Prostate gland (tissue), 2 donors: ENCODE measurements at regions not wholly inside any gene's neighbourhood (a gene's known extent, or its start where the extent isn't known, plus 50 kb on each side); places are given as distances from the start of the nearest gene placed in this dataset.

Source experiments
- DNase-seq: peaks from one replicate; pipeline ENCODE4 v3.0.0-alpha.2; 2019; ENCODE audit warnings: low spot score
- H3K27ac ChIP-seq, 2 donors: fragments of 200-600 bp; sonication (generic); 2 replicates each; pipeline ENCODE4 v1.5.1; 2017 to 2019
- H3K27me3 ChIP-seq: fragments of 200-600 bp; sonication (generic); replicated peaks from 2 replicates; pipeline ENCODE4 v1.5.1; 2019; ENCODE audit not compliant: insufficient read depth
- H3K36me3 ChIP-seq, 2 donors: fragments of 200-600 bp; sonication (generic); 1 replicate in 1 of 2; 2 replicates in 1 of 2; pipeline versions ENCODE4 v1.5.1 to v1.8.1; 2017 to 2019
- H3K4me1 ChIP-seq: fragments of 200-600 bp; sonication (generic); replicated peaks from 2 replicates; pipeline ENCODE4 v1.5.1; 2019
- H3K4me3 ChIP-seq, 2 donors: fragments of 200-600 bp; sonication (generic); 2 replicates each; pipeline ENCODE4 v1.5.1; 2017 to 2019
- H3K9me3 ChIP-seq: fragments of 200-600 bp; sonication (generic); 2 replicates; pipeline ENCODE4 v1.5.1; 2017
- POLR2A ChIP-seq: fragments of 450-650 bp; IDR thresholded peaks from one replicate; pipeline ENCODE4 v1.6.1; 2016; ENCODE audit warnings: antibody characterized with exemption, mild to moderate bottlenecking
- POLR2AphosphoS5 ChIP-seq: sonication (generic); formaldehyde crosslinking; IDR thresholded peaks from one replicate; pipeline ENCODE4 v1.6.1; 2017; ENCODE audit warnings: antibody characterized with exemption
- WGBS: methylation state at CpG from one replicate; pipeline ENCODE4 v1.1.5; 2018; 5-methylcytosine and 5-hydroxymethylcytosine counted together
- intact Hi-C: fragments of 100-400 bp; cut with DNase I; formaldehyde crosslinking; loops from one replicate; pipeline ENCODE4 v1.14.2; 2022
- TF ChIP-seq, protein P1 (sequence below), 4 experiments: fragments of 200-600 bp in 2 of 4; fragments of 450-650 bp in 2 of 4; sonication (generic) in 2 of 4; IDR thresholded peaks; 1 replicate in 3 of 4; 2 replicates in 1 of 4; pipeline ENCODE4 v1.5.1; 2016 to 2019; ENCODE audit warnings: antibody characterized with exemption in 4 of 4, mild to moderate bottlenecking in 2 of 4, moderate library complexity in 2 of 4

DNA sequence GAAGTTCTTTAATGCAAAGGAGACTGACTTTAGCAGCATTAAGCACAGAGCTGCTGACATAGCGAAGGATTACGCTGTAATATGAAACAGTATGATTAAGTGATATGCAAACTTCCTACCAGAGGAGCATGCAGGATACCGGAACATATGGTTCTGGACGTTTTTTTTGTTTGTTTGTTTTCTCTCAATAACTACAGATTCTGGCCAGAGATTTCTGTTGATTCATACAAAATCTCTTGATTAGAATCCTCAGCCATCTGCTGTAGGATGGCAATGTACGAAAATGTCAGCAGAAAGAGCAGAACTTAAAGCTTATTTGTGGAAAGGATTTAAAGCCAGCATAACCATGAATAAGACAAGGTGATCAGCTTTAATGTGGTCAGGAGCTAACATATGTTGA lies 970.7 kb downstream of the KCNT2 start:
- Histone ChIP-seq H3K4me1 (no peaks in the 10 kb centered on the region), H3K27me3 (no peaks in the 10 kb centered on the region), H3K4me3 (no peak overlapping the region), H3K36me3 (no peaks in the 10 kb centered on the region), H3K9me3 (no peaks in the 10 kb centered on the region), H3K27ac (no peak overlapping the region)
- DNase-seq = no peak
- intact Hi-C loops = no loop called here
- 41% methylated on average over 5 of the region's 5 CpGs for WGBS
- TF ChIP-seq, protein P1, sequence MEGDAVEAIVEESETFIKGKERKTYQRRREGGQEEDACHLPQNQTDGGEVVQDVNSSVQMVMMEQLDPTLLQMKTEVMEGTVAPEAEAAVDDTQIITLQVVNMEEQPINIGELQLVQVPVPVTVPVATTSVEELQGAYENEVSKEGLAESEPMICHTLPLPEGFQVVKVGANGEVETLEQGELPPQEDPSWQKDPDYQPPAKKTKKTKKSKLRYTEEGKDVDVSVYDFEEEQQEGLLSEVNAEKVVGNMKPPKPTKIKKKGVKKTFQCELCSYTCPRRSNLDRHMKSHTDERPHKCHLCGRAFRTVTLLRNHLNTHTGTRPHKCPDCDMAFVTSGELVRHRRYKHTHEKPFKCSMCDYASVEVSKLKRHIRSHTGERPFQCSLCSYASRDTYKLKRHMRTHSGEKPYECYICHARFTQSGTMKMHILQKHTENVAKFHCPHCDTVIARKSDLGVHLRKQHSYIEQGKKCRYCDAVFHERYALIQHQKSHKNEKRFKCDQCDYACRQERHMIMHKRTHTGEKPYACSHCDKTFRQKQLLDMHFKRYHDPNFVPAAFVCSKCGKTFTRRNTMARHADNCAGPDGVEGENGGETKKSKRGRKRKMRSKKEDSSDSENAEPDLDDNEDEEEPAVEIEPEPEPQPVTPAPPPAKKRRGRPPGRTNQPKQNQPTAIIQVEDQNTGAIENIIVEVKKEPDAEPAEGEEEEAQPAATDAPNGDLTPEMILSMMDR (IDR thresholded peaks at IDR 0.05) = no peak
- TF ChIP-seq POLR2AphosphoS5 = no peak
- no peak for TF ChIP-seq POLR2A

DNA sequence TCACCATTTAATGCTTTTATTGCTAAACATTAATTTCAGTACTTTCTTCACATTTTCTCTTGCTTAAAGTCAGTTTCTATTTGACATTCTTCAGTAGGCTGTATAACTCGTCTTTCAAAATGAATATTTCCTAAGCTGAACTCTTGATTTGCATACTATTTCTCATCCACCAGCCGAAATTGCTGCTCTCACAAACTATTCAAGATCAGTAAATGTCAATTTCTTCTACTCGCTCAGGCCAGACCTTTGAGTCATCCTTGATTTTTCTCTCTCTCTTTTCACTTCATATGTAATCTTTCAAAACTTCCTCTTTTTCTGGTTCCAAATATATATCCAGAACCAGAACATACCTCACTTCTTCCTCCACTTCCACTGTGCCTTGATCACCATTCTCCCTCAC lies 990.0 kb downstream of the KCNT2 start:
- intact Hi-C loops = no loop called here
- DNase-seq = no peak
- Histone ChIP-seq H3K9me3 (no peaks in the 10 kb centered on the region), H3K36me3 (no peaks in the 10 kb centered on the region), H3K27me3 (no peaks in the 10 kb centered on the region), H3K4me3 (no peak overlapping the region), H3K27ac (no peak overlapping the region), H3K4me1 (no peaks in the 10 kb centered on the region)
- 78% methylated on average over 3 of the region's 3 CpGs for WGBS
- TF ChIP-seq POLR2A = no peak

DNA sequence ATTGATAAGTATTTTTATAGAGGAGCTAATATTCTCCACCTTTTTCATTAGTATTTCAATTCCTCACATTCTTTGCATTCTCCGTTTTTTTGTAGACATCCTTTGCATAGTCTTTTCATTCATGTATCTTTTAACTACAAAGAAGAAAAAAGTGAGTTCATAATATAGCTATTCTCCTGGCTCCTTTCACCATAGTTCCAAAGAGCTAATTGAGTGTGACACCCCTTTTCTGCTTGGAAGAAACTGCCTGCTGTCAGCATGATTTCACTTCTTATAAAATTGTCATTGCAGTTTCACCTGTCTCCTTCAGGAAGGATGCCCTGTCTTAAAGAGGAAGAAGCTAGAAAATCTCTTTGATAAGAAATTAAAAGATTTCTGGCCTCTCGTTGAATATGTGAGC lies 991.1 kb downstream of the KCNT2 start:
- no peaks in the 10 kb centered on the region for H3K27me3 ChIP-seq
- DNase-seq = no peak
- H3K36me3 ChIP-seq = no peaks in the 10 kb centered on the region
- H3K9me3 ChIP-seq = no peaks in the 10 kb centered on the region
- H3K27ac ChIP-seq = no peak overlapping the region
- no peak overlapping the region for H3K4me3 ChIP-seq
- WGBS = 63% methylated on average over 2 of the region's 2 CpGs
- H3K4me1 ChIP-seq = no peaks in the 10 kb centered on the region
- intact Hi-C loops = no loop called here
- TF ChIP-seq POLR2A = no peak
- TF ChIP-seq, protein P1 (IDR thresholded peaks at IDR 0.05) = no peak
- no peak for TF ChIP-seq POLR2AphosphoS5

DNA sequence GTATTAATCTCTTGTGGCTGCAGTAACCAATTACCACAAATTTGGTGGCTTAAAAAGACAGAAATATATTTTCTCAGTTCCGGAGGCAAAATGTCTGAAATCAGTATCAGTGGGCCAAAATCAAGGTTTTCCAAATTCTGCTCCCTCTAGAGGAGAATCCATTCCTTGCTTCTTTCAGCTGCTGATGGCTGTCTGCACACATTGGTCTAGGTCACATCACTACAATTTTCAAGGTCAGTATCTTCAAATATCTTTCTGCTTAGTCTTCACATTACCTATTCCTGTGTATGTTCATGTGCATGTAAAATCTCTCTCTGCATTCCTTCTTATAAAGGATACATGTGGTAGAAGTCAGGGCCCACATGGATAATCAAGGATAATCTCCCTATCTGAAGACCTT lies 999.4 kb downstream of the KCNT2 start:
- intact Hi-C loops = no loop called here
- Histone ChIP-seq H3K27ac (no peak overlapping the region), H3K27me3 (no peaks in the 10 kb centered on the region), H3K9me3 (no peaks in the 10 kb centered on the region), H3K4me3 (no peak overlapping the region), H3K4me1 (no peaks in the 10 kb centered on the region), H3K36me3 (no peaks in the 10 kb centered on the region)
- WGBS = 94% methylated on average over 1 of the region's 1 CpG
- TF ChIP-seq, protein P1 (IDR thresholded peaks at IDR 0.05) = no peak
- no peak for TF ChIP-seq POLR2AphosphoS5
- TF ChIP-seq POLR2A = no peak
- no peak for DNase-seq

DNA sequence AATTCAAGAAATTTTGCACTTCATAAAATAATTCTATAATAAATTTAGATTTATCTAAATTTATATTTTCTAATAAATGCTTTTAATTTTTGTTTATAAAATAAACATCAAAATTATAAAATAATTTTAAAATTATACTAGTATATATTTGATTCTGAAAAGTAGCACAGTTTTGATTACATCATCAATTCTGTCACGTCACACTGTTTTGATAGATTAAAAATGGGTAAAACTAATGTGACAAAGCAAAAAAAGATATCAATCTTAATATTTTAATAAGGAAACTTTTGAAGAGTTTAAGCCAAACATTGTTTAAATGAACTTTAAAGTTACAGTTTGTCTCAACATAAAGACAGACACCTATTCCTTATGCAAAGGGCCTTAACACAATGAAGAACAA lies 1001.8 kb downstream of the KCNT2 start:
- intact Hi-C loops = no loop called here
- no peak for TF ChIP-seq POLR2A
- no peak for TF ChIP-seq POLR2AphosphoS5
- TF ChIP-seq, protein P1 (IDR thresholded peaks at IDR 0.05) = no peak
- no peaks in the 10 kb centered on the region for H3K9me3 ChIP-seq
- no peaks in the 10 kb centered on the region for H3K36me3 ChIP-seq
- WGBS = 84% methylated on average over 1 of the region's 1 CpG
- no peaks in the 10 kb centered on the region for H3K4me1 ChIP-seq
- H3K27ac ChIP-seq = no peak overlapping the region
- no peak for DNase-seq
- H3K4me3 ChIP-seq = no peak overlapping the region
- H3K27me3 ChIP-seq = no peaks in the 10 kb centered on the region
